Thoracic aorta (tissue), 2 donors: ENCODE measurements at regions not wholly inside any gene's neighbourhood (a gene's known extent, or its start where the extent isn't known, plus 50 kb on each side); places are given as distances from the start of the nearest gene placed in this dataset.

Source experiments
- ATAC-seq: fragments of 150-250 bp; one replicate; pipeline ENCODE4 v1.8.0; 2017; ENCODE audit warnings: low read depth; ENCODE audit not compliant: insufficient number of reproducible peaks, low FRiP score
- DNase-seq: peaks from one replicate; pipeline ENCODE4 v3.0.0-alpha.2; 2020; ENCODE audit warnings: low spot score
- H3K27ac ChIP-seq, 2 donors: fragments of 200-600 bp; sonication (generic); 1 replicate in 1 of 2; 2 replicates in 1 of 2; pipeline ENCODE4 v1.5.1; 2016; ENCODE audit warnings: mild to moderate bottlenecking in 2 of 2, moderate library complexity in 2 of 2
- H3K27me3 ChIP-seq: fragments of 200-600 bp; sonication (generic); replicated peaks from 2 replicates; pipeline ENCODE4 v1.6.0; 2016; ENCODE audit warnings: mild to moderate bottlenecking; ENCODE audit not compliant: insufficient read depth
- H3K36me3 ChIP-seq: fragments of 200-600 bp; sonication (generic); one replicate; pipeline ENCODE4 v1.5.1; 2016
- H3K4me1 ChIP-seq, 2 donors: fragments of 200-600 bp; sonication (generic); 1 replicate in 1 of 2; 2 replicates in 1 of 2; pipeline versions ENCODE4 v1.5.1 to v1.6.0; 2016; ENCODE audit warnings: low read depth in 2 of 2, mild to moderate bottlenecking in 1 of 2; ENCODE audit not compliant: control insufficient read depth in 1 of 2
- H3K4me3 ChIP-seq: fragments of 200-600 bp; sonication (generic); 2 replicates; pipeline ENCODE4 v1.5.1; 2016; ENCODE audit warnings: mild to moderate bottlenecking
- H3K9me3 ChIP-seq: fragments of 200-600 bp; sonication (generic); 2 replicates; pipeline ENCODE4 v1.5.1; 2016
- CTCF ChIP-seq: fragments of 200-600 bp; sonication (generic); IDR thresholded peaks from one replicate; pipeline ENCODE4 v1.5.1; 2019; ENCODE audit warnings: antibody characterized with exemption

- no peak for ATAC-seq
- DNase-seq: no peak
- TF ChIP-seq CTCF: no peak
- Histone ChIP-seq H3K36me3 (no peaks in the 10 kb centered on the region), H3K4me3 (no peak overlapping the region), H3K27ac (no peak overlapping the region), H3K27me3 (no peaks in the 10 kb centered on the region), H3K4me1 (no peaks in the 10 kb centered on the region), H3K9me3 (no peaks in the 10 kb centered on the region)
Measured at GRCh38 chr9:29668732-29669131, 2095.5 kb upstream of the C9orf72 start.

DNA sequence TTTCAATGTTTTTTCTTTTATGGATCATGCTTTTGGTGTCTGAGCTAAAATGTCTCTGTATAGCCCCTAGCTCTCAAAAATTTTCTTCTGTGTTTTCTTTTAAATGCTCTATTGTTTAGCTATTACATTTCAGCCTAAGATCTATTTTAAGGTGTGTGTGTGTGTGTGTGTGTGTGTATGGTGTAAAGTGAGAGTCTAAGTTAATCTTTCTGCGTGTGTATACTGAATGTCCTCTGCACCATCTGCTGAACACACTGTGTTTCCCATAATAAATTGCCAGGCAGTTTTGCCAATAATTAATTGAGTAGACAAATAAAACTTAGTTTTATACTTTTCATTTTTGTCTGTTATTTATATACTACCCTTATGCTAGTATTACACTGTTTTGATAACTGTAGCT lies 2096.3 kb upstream of the C9orf72 start:
- Histone ChIP-seq H3K4me1 (no peaks in the 10 kb centered on the region), H3K27me3 (no peaks in the 10 kb centered on the region), H3K9me3 (no peaks in the 10 kb centered on the region), H3K36me3 (no peaks in the 10 kb centered on the region), H3K27ac (no peak overlapping the region), H3K4me3 (no peak overlapping the region)
- DNase-seq (no peak), ATAC-seq (no peak)
- no peak for TF ChIP-seq CTCF

GRCh38 chr9:29685531-29685930 lies 2112.2 kb upstream of the C9orf72 start:
- Histone ChIP-seq H3K27ac (no peak overlapping the region), H3K9me3 (no peaks in the 10 kb centered on the region), H3K4me1 (no peaks in the 10 kb centered on the region), H3K27me3 (no peaks in the 10 kb centered on the region), H3K4me3 (no peak overlapping the region), H3K36me3 (no peaks in the 10 kb centered on the region)
- no peak for TF ChIP-seq CTCF
- no peak for ATAC-seq
- DNase-seq: no peak

DNA sequence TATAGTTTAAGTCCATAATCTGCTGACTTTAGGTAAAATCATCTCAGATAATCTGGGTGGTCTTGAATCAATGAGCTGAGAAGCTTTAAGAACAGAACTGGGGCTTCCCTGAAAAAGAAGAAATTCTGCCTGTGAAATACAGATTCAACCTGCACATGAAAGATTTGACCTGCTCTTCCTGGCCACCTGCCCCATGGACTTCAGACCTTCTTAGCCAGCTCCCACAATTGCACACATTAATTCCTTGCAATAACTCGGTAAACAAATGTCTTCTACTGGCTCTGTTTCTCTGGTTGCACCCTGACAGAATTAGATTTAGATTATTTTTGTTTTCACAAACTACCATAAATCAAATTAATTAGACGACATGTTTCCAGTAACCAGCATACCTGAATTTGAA lies 2117.9 kb upstream of the C9orf72 start:
- no peak overlapping the region for H3K27ac ChIP-seq
- no peak overlapping the region for H3K4me3 ChIP-seq
- no peaks in the 10 kb centered on the region for H3K27me3 ChIP-seq
- TF ChIP-seq CTCF: no peak
- peaks cover 4% of the 10 kb centered on the region for H3K9me3 ChIP-seq
- ATAC-seq (no peak), DNase-seq (no peak)
- H3K4me1 ChIP-seq: no peaks in the 10 kb centered on the region
- no peaks in the 10 kb centered on the region for H3K36me3 ChIP-seq

- H3K36me3 ChIP-seq: no peaks in the 10 kb centered on the region
- H3K4me3 ChIP-seq: no peak overlapping the region
- H3K4me1 ChIP-seq: no peaks in the 10 kb centered on the region
- no peak overlapping the region for H3K27ac ChIP-seq
- no peak for TF ChIP-seq CTCF
- no peaks in the 10 kb centered on the region for H3K27me3 ChIP-seq
- peaks cover 4% of the 10 kb centered on the region for H3K9me3 ChIP-seq
- no peak for DNase-seq
- ATAC-seq: no peak
Measured at GRCh38 chr9:29691758-29692407, 2118.6 kb upstream of the C9orf72 start.
